Fibroblast of peridontal ligament (primary cell): ENCODE measurements at regions not wholly inside any gene's neighbourhood (a gene's known extent, or its start where the extent isn't known, plus 50 kb on each side); places are given as distances from the start of the nearest gene placed in this dataset.
"Not testable (repeated sequence)": the region's sequence is repeated elsewhere in the genome, so short reads cannot be mapped to it uniquely, and the experiment has no call there.

ENCODE experiments used
- DNase-seq: peaks from one replicate; pipeline ENCODE4 v3.0.0-alpha.2; 2010; ENCODE audit errors: extremely low read depth

DNA sequence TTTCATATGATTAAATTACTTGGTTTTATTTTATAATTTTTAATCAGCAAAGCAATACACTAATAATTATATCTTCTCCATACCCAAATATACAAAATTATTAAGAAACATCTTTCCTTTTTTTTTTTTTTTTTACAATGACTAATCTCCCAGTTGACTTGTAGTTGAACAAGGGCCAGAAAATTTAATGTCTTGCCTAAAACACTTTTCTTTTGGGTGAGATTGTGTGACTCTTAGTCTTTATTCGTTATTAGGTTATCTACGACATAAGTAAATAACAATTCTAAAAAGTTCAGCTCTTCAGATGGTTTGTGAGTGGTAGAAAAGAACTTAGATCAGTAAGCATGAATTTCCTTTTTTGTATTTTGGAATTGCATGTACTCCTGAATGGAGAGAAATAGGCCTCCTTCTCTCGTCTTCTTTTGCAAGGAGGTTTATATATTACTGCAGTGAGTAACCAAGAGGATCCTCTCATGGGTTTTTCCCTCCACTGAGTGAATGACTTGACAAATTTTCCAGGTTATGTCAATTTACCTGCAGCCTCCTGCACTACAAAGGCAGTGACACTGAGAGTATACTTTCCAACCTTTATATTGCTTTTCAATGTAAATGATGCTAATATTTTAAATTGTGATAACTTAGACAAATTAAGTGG, 364.5 kb upstream of the CITED2 start:
- no peak for DNase-seq

DNA sequence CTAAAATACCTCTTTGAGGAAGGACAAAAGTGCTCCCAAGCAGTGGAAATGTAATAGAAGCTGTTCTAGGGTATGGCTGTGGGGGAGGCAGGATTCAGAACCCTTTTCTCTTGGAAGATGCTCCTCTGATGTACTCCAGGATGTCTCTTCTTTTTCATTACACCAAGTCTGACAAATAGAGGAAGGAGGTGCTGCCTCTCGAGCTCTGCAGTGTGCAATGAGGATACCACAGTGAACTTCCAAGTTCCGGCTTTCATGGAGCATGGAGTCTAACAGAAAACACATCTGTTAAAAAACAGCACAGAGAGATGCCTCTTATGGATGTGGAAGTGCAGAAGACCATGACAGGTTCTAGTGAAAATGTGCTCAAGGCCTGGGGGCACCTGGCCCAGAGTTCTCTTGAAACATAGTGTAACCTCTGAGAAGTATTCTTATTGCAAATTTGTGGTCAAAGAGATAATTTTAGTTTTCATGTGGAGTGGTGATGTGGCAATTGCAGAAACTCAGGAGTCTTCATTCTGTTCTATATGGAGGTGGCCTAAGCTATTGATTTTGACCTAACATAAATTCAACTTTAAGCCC, 362.0 kb upstream of the CITED2 start:
- no peak for DNase-seq

DNA sequence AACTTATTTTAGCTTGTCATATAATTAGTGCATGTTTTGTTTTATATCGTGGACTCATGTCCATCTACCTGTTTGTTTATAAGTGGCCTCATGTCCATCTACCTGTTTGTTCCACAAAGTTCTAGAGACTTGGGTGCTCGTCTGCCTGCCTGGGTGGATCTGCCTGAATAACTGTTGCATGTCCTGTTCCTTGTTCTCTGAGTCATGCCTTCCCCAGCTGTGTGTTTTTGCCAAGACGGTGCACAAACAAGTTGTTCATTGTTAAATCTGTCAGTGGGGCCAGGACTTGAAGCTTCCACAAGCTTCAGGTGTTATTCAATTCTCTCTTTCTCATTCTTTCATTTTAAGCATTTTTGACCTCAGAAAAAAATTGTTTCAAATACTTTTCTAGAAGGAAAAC, 358.0 kb upstream of the CITED2 start:
- peak; percentile 34 for DNase-seq

DNA sequence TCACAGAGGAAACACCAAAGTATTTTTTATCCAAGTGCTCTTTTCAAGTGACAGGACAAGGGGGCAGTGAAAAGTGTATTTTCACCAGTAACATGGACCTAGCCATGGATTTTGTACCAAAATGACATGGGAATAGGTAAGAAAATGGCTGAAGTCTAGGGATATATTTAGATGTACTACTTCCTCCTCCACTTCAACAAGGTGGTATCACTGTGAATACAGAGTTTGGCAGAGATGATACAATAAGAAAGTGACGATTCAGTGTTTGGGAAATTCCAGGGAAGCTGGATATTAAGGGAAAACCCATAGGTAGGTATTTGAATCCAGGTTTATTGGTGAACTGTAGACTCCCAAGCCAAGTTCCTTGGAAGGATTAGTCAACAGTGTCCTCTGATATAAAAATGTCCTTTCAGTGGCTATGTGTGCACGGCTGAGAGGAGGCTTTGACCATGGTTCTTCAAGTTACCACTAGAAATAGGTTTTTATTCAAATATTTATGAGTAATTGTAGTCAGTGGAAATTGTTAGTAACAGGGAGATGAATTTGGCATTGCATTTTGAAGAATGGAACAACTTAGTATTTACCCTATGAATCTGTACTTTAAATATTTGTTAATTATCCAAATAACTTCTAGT, 356.0 kb upstream of the CITED2 start:
- no peak for DNase-seq

DNA sequence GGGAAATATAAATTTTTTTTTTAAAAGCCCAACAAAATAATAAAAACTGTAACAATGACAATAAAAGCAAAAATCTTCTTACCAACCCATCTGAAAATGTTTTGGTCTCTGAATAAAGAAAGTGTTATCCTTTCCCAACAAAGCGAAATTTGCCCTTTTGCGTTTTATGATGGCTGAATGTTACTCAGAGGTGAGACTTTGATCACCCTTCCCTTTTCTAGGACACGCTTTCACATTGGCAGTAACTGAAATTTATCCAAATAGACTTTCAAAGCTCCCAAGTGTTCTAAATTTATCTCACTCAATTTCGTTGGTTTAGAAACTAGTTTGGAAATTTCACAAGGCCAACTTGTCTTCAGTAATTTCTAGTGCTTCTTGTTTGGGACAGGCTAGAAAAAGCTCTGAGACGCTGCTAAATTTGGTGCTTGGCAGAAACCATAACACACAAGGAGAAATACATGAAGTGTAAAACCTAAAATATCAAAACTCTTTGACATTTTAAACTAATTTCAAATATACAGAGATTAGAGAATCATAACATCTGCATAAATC, 354.5 kb upstream of the CITED2 start:
- no peak for DNase-seq

DNA sequence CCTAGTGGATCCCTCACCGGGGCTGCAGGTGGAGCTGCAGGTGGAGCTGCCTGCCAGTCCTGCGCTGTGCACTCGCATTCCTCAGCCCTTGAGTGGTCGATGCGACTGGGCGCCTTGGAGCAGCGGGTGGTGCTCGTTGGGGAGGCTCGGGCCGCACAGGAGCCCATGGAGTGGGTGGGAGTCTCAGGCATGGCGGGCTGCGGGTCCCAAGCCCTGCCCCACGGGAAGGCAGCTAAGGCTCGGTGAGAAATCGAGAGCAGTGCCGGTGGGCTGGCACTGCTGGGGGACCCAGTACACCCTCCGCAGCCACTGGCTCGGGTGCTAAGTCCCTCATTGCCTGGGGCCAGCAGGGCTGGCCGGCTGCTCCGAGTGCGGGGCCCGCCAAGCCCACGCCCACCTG, 351.8 kb upstream of the CITED2 start:
- not testable (repeated sequence) for DNase-seq

DNA sequence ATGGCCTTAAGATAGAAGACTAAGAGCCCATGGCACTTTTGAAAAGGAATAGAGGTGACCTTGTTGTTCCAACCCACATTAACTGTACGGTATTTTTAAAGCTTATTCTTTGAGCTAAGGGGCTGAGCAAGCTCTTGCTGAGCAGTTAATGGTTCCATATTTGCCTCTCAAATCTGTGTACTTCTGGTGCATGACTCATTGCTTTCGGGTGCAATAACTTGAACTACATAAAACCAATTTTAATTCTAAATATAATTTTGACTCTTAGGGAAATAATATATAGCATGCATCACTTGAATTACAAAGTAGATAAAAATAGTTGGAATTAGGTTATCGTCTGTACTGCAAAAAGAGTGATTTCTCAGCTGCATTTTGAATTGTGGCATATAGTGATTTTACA, 348.1 kb upstream of the CITED2 start:
- peak; percentile 55 for DNase-seq

DNA sequence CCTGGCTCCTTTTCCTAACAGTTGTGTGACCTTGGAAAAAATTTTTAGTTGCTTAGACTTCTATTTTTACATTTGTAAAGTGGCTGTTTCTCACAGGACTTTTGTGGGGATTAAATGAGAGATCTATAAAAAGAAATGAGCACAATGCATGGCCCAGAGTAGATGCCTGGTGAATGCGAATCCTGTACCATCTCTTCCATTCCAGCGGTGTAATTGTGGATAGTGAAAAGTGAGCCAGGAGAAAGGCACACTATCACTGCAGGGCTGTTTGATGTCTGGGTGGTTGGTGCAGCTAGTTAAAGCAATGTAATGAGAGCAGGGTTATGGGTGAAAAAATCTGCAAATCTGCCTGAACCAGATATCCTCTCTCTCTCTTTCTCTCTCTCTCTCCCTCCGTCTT, 347.5 kb upstream of the CITED2 start:
- DNase-seq: no peak

DNA sequence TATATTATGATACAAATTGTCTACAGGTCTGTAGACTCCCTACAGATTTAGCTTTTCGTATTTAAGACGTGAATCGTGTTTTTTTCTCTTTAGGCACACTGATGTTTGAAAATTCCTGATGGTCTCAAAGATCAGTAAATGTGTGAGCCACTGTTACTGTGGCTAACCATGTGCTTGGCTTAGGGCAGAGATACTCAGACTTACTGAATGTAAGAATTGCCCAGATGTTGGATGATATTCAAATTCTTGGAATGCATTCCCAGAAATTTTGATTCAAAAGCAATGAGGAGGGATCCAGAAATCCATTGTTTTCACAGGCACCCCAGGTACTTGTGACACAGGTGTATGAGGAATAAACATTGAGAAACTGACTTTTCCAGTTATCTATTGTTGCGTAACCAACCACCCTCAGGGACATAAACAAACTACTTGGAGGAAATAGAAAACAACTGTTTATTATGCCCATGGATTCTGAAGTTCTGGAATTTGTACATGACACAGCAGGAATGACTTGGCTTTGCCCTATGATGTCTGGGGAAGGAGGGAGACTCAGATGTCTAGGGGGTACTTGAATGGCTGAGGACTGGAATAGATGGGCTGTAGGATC, 339.6 kb upstream of the CITED2 start:
- DNase-seq: peak; percentile 51

DNA sequence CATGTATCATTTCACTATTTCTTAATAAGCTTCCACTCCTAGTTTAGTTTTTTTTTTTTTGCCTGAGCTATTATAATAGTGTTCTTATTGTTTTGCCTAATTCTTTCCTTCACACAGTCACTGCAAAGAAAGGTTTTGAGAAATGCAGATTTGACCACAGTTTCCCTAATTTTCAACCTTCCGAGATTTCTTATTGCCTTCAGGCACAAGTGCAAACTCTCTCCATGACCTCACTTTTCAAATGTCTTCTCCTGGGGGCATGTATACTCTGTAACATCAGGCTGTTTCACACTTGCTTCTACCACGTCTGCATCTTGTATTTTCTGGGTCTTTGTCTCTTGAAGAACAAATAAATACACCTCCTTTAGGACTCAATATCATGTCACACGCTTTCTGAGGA, 339.0 kb upstream of the CITED2 start:
- no peak for DNase-seq

DNA sequence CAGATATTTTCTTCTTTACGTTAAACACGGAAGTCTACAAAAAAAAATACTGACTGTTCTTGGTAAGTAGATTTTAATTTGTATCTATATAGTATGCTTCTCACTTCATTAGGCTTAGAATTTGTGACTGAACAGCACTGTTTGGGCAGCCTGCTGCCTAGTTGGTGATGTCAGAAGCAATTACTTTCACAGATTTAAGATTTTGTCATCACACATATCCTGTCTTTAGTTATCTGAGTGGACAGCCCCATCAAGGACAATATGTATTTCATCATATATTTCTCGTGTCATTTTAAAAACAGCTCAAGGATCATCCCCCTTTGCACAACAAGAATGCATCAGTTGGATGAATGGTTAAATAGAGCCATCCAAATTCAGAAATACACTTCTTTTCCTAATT, 338.4 kb upstream of the CITED2 start:
- DNase-seq: no peak

DNA sequence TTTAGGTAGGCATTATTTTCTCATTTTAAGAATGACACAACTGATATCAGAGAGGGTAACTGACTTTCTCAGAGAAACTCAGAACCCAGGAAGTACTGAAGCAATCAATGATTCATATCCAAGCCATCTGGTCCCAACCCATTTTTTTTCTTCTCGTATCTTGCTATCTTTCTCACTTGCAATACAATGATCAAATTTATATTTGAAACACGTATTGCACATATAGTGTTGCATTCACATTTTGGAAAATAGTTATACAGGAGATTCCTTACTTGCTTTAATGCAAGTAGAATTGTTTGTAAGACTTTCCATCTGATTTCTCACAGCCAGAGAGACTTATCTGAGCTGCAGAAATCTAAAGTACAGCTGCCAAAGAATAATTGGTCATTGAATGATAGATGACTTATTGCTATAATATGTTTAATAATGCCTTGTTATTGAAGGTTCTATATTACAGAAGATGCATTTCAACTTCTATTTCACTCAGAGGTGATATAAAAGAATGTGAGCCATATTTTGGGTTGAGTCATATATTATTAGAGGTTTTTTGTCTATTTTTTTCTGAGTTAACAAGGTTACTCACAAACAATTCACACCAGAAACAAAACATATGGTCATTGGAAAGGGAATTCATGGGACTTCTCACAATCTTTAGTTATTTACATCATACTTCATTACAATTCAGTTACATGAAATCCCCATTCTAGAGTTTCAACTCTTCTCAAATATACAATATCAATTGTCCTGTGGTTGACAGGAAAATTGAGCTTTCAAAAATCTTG, 337.5 kb upstream of the CITED2 start:
- DNase-seq: peak; percentile 34

DNA sequence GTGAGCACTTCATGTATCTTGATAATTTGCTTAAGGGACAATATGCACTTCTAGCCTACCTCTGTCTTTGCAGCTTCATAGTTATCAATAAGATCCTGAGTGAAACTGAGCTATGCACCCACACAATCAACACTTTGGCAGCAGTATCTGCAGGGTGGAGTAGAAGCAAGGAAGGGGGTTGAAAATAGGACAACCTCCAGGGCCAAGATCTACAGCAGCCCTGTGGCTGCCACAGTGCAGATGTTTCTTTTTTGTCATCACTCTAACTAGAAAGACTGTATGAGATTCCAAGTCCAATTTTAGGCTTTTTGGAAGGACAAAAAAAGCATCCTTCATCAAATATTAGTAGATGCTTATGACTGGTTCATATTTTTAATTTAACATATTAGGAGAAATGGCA, 336.1 kb upstream of the CITED2 start:
- DNase-seq: no peak

DNA sequence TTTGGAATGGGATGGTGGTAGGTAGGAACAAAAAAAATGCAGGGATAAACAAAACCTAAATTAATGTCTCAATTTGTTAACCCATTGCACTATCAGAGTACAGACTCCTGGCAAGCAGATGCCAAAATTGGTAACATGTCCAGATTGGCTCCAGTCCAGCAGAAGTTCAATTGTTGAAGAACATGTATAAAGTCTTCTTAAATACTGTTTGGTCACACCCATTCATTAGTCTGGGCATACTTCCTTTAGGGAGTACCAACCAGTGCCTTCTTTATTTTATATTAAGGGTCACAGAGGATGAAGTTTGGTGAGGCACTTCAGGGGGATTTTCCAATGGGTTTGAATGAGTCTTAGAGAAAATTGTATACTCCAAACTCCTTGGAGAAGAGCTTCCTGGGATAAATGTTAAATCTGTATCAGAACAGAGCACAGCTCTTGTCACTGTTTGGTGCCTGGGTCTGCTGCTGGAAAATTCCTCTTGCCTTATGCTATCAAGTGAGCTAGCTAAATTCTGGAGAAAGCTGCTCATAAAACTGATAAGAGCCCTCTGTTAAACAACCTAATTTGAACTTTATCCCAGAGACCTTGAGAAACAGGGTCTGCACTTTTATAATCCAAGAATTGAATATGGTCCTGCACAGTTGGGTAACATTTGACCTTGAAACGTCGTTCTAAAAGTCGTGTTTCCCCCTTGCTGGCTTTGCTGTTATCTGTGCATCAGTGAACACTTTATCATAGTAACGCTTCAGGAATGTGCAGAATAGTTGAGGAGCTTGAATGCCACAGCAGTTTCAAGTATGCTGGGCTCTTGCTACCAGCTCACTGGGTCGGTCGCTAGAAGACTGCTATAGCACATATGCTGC, 334.1 kb upstream of the CITED2 start:
- peak; percentile 70 for DNase-seq

DNA sequence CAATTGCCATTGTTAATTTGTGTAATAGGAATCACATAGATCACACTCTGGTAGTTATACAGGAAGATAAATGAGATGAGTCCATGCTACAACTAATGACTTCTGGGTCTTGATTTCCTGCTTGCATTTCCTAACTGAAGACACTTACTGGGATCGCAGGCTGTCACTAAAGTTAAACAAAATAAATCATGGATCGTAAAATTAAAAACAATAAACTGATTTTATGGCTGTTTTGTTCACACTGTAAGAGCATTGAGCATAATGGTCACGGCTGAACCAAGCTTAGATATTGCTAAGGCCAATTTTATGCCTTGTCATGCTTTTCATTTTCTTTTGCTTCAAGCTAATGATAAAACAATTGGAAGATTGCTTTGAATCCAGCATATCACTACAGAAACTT, 332.5 kb upstream of the CITED2 start:
- no peak for DNase-seq

DNA sequence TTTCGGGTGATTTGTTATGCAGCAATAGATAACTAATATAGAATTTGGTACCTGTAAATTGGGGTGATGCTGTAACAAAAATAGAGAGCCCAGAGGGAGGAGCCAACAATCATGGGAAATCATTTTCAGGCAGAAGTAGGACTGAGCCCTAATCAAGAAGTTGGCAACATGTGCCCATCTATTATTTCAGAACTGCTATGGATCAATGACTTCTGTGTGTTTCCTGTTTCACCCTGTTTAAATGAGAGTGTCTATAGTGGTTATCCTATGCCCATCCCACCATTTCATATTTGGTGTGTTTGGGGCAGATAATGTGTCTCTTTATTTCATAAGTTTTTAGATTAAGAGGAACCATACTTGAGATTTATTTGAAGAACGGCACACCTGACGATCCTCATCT, 330.8 kb upstream of the CITED2 start:
- no peak for DNase-seq

DNA sequence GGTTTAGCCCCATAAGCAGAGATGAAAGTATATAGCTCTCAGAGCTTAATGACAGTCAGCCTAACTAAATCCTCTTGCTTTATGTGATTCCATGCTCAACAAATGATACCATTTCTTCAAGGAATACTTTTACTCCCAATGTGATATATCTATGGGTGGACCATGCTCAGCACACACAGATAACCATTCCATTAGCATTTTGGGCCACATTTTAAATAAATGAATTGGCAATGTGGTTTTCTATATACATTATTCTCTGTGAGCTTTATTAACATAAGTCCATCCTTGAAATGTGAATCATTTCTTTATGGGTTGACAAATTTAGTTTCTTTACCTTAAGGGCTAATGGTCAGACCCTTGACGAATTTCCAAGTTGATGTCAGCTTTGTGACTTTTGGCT, 329.3 kb upstream of the CITED2 start:
- no peak for DNase-seq

DNA sequence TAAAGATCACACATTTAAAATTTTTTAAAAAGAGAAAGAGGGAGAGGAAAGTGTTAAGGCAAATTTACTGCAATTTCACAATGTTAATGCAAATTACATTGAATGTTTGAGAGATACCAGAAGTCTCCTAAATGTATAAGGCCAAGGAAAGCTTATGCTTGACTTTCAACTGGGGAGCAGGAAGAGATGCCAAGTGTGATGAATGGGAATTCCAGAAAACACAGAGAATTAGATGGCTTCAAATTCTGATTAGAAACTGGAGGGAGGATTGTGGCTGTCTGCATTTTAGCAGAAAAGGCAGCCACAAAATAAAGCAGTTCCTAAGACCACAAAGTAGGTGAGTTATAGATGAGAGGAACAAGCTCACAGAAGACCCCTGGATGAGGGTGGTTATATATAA, 328.3 kb upstream of the CITED2 start:
- DNase-seq: no peak

DNA sequence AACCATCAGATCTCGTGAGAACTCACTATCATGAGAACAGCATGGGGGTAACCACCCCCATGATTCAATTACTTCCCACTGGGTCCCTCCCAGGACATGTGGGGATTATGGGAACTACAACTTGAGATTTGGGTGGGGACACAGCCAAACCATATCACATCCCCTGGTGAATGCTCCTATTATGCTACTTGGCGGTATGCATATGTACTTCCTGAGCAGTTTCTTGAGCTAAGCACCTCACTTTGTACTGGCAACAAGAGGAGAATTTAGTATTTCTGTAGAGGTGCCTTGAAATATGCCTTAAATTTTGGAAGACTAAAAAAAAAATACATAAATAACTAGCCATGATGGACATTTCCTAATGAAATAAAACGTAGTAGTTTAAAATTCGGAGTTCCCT, 327.2 kb upstream of the CITED2 start:
- DNase-seq: no peak

DNA sequence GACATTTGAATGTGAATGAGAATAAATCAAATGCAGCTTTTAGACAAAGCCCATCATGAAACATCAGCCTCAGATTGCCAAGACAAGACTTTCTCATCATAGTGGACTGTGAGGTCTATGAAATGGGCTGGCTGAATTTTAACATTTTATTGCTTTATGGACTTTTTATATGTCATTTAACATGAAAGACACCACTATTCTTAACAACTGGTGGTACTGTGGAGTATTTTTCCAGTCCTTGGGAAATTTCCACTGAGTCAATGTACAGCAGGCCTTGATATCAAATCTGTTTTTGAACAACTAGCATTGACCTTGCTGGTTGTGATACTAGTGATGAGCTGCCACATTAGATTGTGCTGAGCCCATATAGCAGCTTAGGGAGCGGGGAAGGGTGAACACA, 326.6 kb upstream of the CITED2 start:
- no peak for DNase-seq

DNA sequence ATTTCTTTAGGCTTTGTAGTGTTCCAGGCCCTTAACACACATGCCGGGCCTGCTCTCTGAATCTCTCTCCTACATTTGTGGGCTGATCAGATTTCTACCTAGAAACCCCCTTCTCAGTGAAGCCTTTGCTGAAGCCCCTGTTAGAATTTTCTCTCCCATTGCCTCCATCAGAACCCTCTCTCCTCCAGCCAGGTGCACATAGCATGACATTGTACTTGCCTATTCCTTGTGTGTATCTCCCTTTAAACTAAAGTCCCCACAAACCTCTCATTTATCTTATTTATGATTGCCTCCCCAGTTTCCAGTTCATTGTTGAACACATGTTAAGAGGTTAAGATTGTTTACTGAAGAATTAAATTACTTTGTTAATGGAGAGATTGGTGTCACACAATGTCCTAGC, 325.5 kb upstream of the CITED2 start:
- DNase-seq: no peak
